Kidney (tissue), 13 donors: ENCODE measurements at regions not wholly inside any gene's neighbourhood (a gene's known extent, or its start where the extent isn't known, plus 50 kb on each side); places are given as distances from the start of the nearest gene placed in this dataset.

Experiments used
- DNase-seq, 5 donors: peaks; one replicate each; pipeline ENCODE4 v3.0.0-alpha.2; 2013 to 2020
- FAIRE-seq: peaks from 2 replicates; lab custom pipeline; 2012; peaks lifted over from hg19 to GRCh38; lab: Jason Lieb, UNC
- H3K27ac ChIP-seq, 2 donors: one replicate each; pipeline ENCODE4 v1.7.0; 2013; ENCODE audit warnings: low read depth in 2 of 2, low read length in 2 of 2, inconsistent platforms in 1 of 2
- H3K27me3 ChIP-seq: one replicate; pipeline ENCODE4 v1.7.1; 2013; ENCODE audit warnings: low read length, inconsistent platforms; ENCODE audit not compliant: control insufficient read depth, insufficient read depth
- H3K36me3 ChIP-seq, 3 donors: one replicate each; pipeline versions ENCODE4 v1.7.0 to v1.7.1; 2013; ENCODE audit warnings: low read length in 3 of 3, control low read depth in 1 of 3, inconsistent platforms in 1 of 3; ENCODE audit not compliant: insufficient read depth in 3 of 3, control insufficient read depth in 2 of 3
- H3K4me1 ChIP-seq, 3 donors: one replicate each; pipeline versions ENCODE4 v1.7.0 to v1.7.1; 2013; ENCODE audit warnings: low read length in 3 of 3, inconsistent platforms in 1 of 3, low read depth in 1 of 3; ENCODE audit not compliant: control insufficient read depth in 2 of 3, insufficient read depth in 2 of 3
- H3K4me3 ChIP-seq, 3 donors: one replicate each; pipeline versions ENCODE4 v1.7.0 to v1.8.1; 2013; ENCODE audit warnings: low read length in 3 of 3, control low read depth in 1 of 3, inconsistent platforms in 1 of 3
- H3K9ac ChIP-seq, 3 donors: one replicate each; pipeline versions ENCODE4 v1.7.0 to v1.7.1; 2013; ENCODE audit warnings: low read length in 3 of 3, control low read depth in 1 of 3, inconsistent platforms in 1 of 3
- H3K9me3 ChIP-seq, 3 donors: one replicate each; pipeline versions ENCODE4 v1.7.0 to v1.7.1; 2013; ENCODE audit warnings: low read length in 3 of 3, control low read depth in 1 of 3, inconsistent platforms in 1 of 3; ENCODE audit not compliant: control insufficient read depth in 2 of 3, insufficient read depth in 1 of 3
- CTCF ChIP-seq: IDR thresholded peaks from 3 replicates; pipeline ENCODE4 v1.5.1; 2012; ENCODE audit warnings: mild to moderate bottlenecking, moderate library complexity, borderline replicate concordance; ENCODE audit not compliant: insufficient read depth; ENCODE audit errors: extremely low read depth
- intact Hi-C: fragments of 100-400 bp; cut with DNase I; formaldehyde crosslinking; loops from one replicate; pipeline ENCODE4 v1.11.1; 2022
- donor health status: control.
- donor health status: control.
- donor health status: control.
- donor health status: control.
- donor health status: control.
- donor health status: DM: yes; HTN: yes; CAD: no.
- donor health status: Normal renal cell carcinoma (clear cell type).

GRCh38 chr2:16049406-16049805 is 109.1 kb downstream of the MYCN start:
- Histone ChIP-seq H3K27me3 (no peaks in the 10 kb centered on the region), H3K27ac (no peak overlapping the region), H3K9me3 (no peaks in the 10 kb centered on the region), H3K4me3 (no peak overlapping the region), H3K36me3 (no peaks in the 10 kb centered on the region), H3K9ac (no peak overlapping the region), H3K4me1 (no peaks in the 10 kb centered on the region)
- TF ChIP-seq CTCF: no peak
- intact Hi-C loops: no loop called here
- DNase-seq (no peak), FAIRE-seq (no peak)

- Histone ChIP-seq H3K9ac (no peak overlapping the region), H3K4me3 (no peak overlapping the region), H3K4me1 (no peaks in the 10 kb centered on the region), H3K9me3 (no peaks in the 10 kb centered on the region), H3K27me3 (no peaks in the 10 kb centered on the region), H3K27ac (no peak overlapping the region), H3K36me3 (no peaks in the 10 kb centered on the region)
- intact Hi-C loops: no loop called here
- no peak for TF ChIP-seq CTCF
- FAIRE-seq (no peak), DNase-seq (no peak)
Measured at GRCh38 chr2:16048466-16048865, 108.1 kb downstream of the MYCN start.

- no peak for FAIRE-seq
- Histone ChIP-seq H3K4me1 (no peaks in the 10 kb centered on the region), H3K27ac (no peak overlapping the region), H3K9ac (no peak overlapping the region), H3K9me3 (no peaks in the 10 kb centered on the region), H3K4me3 (no peak overlapping the region), H3K36me3 (no peaks in the 10 kb centered on the region), H3K27me3 (no peaks in the 10 kb centered on the region)
- TF ChIP-seq CTCF: no peak
- no peak for DNase-seq
- intact Hi-C loops: no loop called here
Measured at GRCh38 chr2:16047701-16048100, 107.4 kb downstream of the MYCN start.

- no peak for TF ChIP-seq CTCF
- H3K9ac ChIP-seq: no peak overlapping the region
- FAIRE-seq: no peak
- no peaks in the 10 kb centered on the region for H3K9me3 ChIP-seq
- H3K4me1 ChIP-seq: no peaks in the 10 kb centered on the region
- H3K27me3 ChIP-seq: no peaks in the 10 kb centered on the region
- intact Hi-C loops: no loop called here
- no peak overlapping the region for H3K27ac ChIP-seq
- DNase-seq: no peak
- H3K4me3 ChIP-seq: no peak overlapping the region
- no peaks in the 10 kb centered on the region for H3K36me3 ChIP-seq
Measured at GRCh38 chr2:16046649-16047048, 106.3 kb downstream of the MYCN start.
